PC-9 (cell line): ENCODE measurements at regions not wholly inside any gene's neighbourhood (a gene's known extent, or its start where the extent isn't known, plus 50 kb on each side); places are given as distances from the start of the nearest gene placed in this dataset.

Experiments
- BruUV-seq: library from RNA; stranded (reverse); fragments of 400-500 nt; replicated peaks from 2 replicates; lab custom pipeline; 2021; lab: Mats Ljungman, UMichigan
- CTCF ChIA-PET: fragments of 300-600 bp; sonication (Branson Sonifier 250); formaldehyde crosslinking; loops from one replicate; lab custom pipeline; 2022; ENCODE audit warnings: antibody characterized with exemption; lab: Charles Lee
- POLR2A ChIA-PET: fragments of 300-600 bp; sonication (Branson Sonifier 250); formaldehyde crosslinking; loops from one replicate; lab custom pipeline; 2022; ENCODE audit warnings: antibody characterized with exemption; ENCODE audit not compliant: unreplicated experiment; lab: Charles Lee
- DNase-seq, 2 experiments: peaks; one replicate each; pipeline versions ENCODE4 v3.0.0 to v3.0.0-alpha.2; 2015 to 2022; ENCODE audit warnings: mixed read lengths in 1 of 2
- H2AFZ ChIP-seq: fragments of 200-600 bp; sonication (generic); 2 replicates; pipeline ENCODE4 v1.8.1; 2017; ENCODE audit warnings: antibody characterized with exemption
- H3F3A ChIP-seq: fragments of 200-600 bp; sonication (generic); 2 replicates; pipeline ENCODE4 v1.8.1; 2017; ENCODE audit warnings: antibody characterized with exemption, mild to moderate bottlenecking, low read depth; ENCODE audit not compliant: insufficient read depth
- H3K27ac ChIP-seq: fragments of 200-600 bp; sonication (generic); 2 replicates; pipeline ENCODE4 v1.6.1; 2016; ENCODE audit warnings: mixed run types
- H3K27me3 ChIP-seq: fragments of 200-600 bp; sonication (generic); 2 replicates; pipeline ENCODE4 v1.6.1; 2016; ENCODE audit warnings: low read depth, mixed run types; ENCODE audit not compliant: insufficient read depth
- H3K36me3 ChIP-seq: fragments of 200-600 bp; sonication (generic); 2 replicates; pipeline ENCODE4 v1.6.1; 2016; ENCODE audit warnings: low read depth, mixed run types
- H3K4me1 ChIP-seq: fragments of 200-600 bp; sonication (generic); replicated peaks from 2 replicates; pipeline ENCODE4 v1.6.1; 2016; ENCODE audit warnings: mixed run types; ENCODE audit not compliant: insufficient read depth
- H3K4me2 ChIP-seq: fragments of 200-600 bp; sonication (generic); 2 replicates; pipeline ENCODE4 v1.6.1; 2017; ENCODE audit warnings: mixed run types
- H3K4me3 ChIP-seq: fragments of 200-600 bp; sonication (generic); 2 replicates; pipeline ENCODE4 v1.6.1; 2016; ENCODE audit warnings: mixed run types
- H3K79me2 ChIP-seq: fragments of 200-600 bp; sonication (generic); 2 replicates; pipeline ENCODE4 v1.6.1; 2017; ENCODE audit warnings: low read depth, mixed run types
- H3K9me2 ChIP-seq: fragments of 200-600 bp; sonication (generic); 2 replicates; pipeline ENCODE4 v1.8.1; 2017; ENCODE audit warnings: mild to moderate bottlenecking; ENCODE audit not compliant: insufficient read depth
- H3K9me3 ChIP-seq: fragments of 200-600 bp; sonication (generic); 2 replicates; pipeline ENCODE4 v1.8.1; 2016; ENCODE audit warnings: low read depth; ENCODE audit not compliant: insufficient read depth
- H4K20me1 ChIP-seq: fragments of 200-600 bp; sonication (generic); 2 replicates; pipeline ENCODE4 v1.8.1; 2017; ENCODE audit not compliant: insufficient read depth
- CTCF ChIP-seq: fragments of 200-600 bp; sonication (generic); conservative IDR thresholded peaks from 2 replicates; pipeline ENCODE4 v1.6.1; 2017; ENCODE audit warnings: mixed run types, antibody characterized with exemption, mild to moderate bottlenecking, moderate library complexity
- EZH2 ChIP-seq: fragments of 200-600 bp; sonication (generic); IDR thresholded peaks from 2 replicates; pipeline ENCODE4 v1.8.0; 2017; ENCODE audit warnings: antibody characterized with exemption, low read depth
- intact Hi-C: fragments of 100-400 bp; cut with micrococcal nuclease; formaldehyde crosslinking; loops from one replicate; pipeline ENCODE4 v1.10.0; 2022; ENCODE audit not compliant: unreplicated experiment

GRCh38 chr5:122674385-122674784 is 100.5 kb upstream of the SNX2 start:
- Histone ChIP-seq H3K27me3 (no peaks in the 10 kb centered on the region), H2AFZ (no peak overlapping the region), H3K4me2 (no peak overlapping the region), H3K27ac (no peak overlapping the region), H3F3A (no peaks in the 10 kb centered on the region), H3K9me2 (no peaks in the 10 kb centered on the region), H3K4me1 (no peaks in the 10 kb centered on the region), H3K4me3 (no peak overlapping the region), H3K9me3 (no peaks in the 10 kb centered on the region), H3K36me3 (no peaks in the 10 kb centered on the region), H4K20me1 (no peaks in the 10 kb centered on the region), H3K79me2 (no peaks in the 10 kb centered on the region)
- CTCF ChIA-PET, result no interaction called here
- DNase-seq, result no peak
- POLR2A ChIA-PET, result no interaction called here
- intact Hi-C loops, result no loop called here
- BruUV-seq, result no TSS peak
- TF ChIP-seq CTCF (no peak), EZH2 (no peak)

- no peak for DNase-seq
- BruUV-seq, result no TSS peak
- no peaks in the 10 kb centered on the region for H3K9me2 ChIP-seq
- intact Hi-C loops, result no loop called here
- no peaks in the 10 kb centered on the region for H3K36me3 ChIP-seq
- no peaks in the 10 kb centered on the region for H4K20me1 ChIP-seq
- no peaks in the 10 kb centered on the region for H3K4me1 ChIP-seq
- peak overlapping the region; percentile 27; the same call in 1 of the 2 replicates for H2AFZ ChIP-seq
- CTCF ChIA-PET, result no interaction called here
- no peaks in the 10 kb centered on the region for H3K27me3 ChIP-seq
- POLR2A ChIA-PET, result no interaction called here
- TF ChIP-seq CTCF (no peak), EZH2 (no peak)
- H3K4me2 ChIP-seq, result no peak overlapping the region
- H3F3A ChIP-seq, result no peaks in the 10 kb centered on the region
- H3K4me3 ChIP-seq, result no peak overlapping the region
- no peaks in the 10 kb centered on the region for H3K9me3 ChIP-seq
- no peaks in the 10 kb centered on the region for H3K79me2 ChIP-seq
- H3K27ac ChIP-seq, result no peak overlapping the region
Observed at GRCh38 chr5:122680623-122681350, 94.1 kb upstream of the SNX2 start.

- H3K27ac ChIP-seq, result no peak overlapping the region
- ChIA-PET POLR2A (no interaction called here), CTCF (no interaction called here)
- no peaks in the 10 kb centered on the region for H3K4me1 ChIP-seq
- no peaks in the 10 kb centered on the region for H3F3A ChIP-seq
- no peaks in the 10 kb centered on the region for H4K20me1 ChIP-seq
- no peaks in the 10 kb centered on the region for H3K79me2 ChIP-seq
- no peak overlapping the region for H3K4me2 ChIP-seq
- DNase-seq, result no peak
- no TSS peak for BruUV-seq
- no peaks in the 10 kb centered on the region for H3K27me3 ChIP-seq
- no peaks in the 10 kb centered on the region for H3K9me2 ChIP-seq
- no peaks in the 10 kb centered on the region for H3K9me3 ChIP-seq
- H3K4me3 ChIP-seq, result no peak overlapping the region
- H3K36me3 ChIP-seq, result no peaks in the 10 kb centered on the region
- intact Hi-C loops, result no loop called here
- no peak overlapping the region for H2AFZ ChIP-seq
- no peak for TF ChIP-seq EZH2
- TF ChIP-seq CTCF, result no peak
Observed at GRCh38 chr5:122683631-122684030, 91.2 kb upstream of the SNX2 start.
